NCI-H2081 (cell line): ENCODE measurements at regions not wholly inside any gene's neighbourhood (a gene's known extent, or its start where the extent isn't known, plus 50 kb on each side); places are given as distances from the start of the nearest gene placed in this dataset.
A peak's percentile ranks its signal among the peaks of the same experiment; 100 is the strongest.

Experiments used
- DNase-seq, 2 experiments: peaks; one replicate each; lab custom pipeline; 2025; lab: John Stamatoyannopoulos, UW

DNA sequence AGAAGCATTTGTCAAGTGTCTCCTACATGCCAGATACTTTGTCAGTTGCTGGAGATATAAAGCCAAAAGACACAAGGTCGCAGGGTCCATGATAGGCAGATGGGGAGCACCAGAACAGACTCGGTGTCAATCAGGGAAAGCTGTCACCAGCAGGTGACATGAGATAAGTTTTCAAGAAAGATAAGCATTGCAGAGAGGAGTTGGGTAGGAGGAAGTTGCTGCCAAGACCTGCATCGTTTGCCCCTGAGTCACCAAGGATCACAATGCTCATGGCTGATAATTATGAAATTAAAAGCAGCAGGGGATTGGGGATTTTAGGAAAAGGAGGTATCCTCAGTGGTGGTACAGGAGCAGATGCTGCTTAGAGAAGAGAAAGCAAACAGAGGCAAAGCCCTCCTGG, 551.1 kb upstream of the CDH11 start:
- no peak for DNase-seq

DNA sequence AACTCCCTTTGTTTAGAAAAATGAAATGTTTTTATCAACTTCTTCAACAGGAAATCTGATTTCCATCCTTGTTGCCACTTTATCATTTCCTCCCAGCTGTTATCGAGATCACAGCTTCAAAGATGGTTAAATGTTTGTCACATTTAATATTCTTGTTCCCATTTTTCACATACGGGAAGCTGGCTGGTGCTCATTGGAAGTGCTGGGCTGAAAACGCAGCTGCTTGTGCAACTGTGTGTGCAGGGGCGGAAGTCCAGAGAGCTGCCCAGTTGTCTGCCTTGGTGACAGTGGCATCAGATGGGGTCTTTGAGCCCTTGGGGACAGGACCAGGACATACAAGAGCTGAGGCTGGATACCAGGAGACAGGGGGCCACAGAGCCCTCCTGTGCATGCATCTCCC, 549.2 kb upstream of the CDH11 start:
- DNase-seq, result no peak

DNA sequence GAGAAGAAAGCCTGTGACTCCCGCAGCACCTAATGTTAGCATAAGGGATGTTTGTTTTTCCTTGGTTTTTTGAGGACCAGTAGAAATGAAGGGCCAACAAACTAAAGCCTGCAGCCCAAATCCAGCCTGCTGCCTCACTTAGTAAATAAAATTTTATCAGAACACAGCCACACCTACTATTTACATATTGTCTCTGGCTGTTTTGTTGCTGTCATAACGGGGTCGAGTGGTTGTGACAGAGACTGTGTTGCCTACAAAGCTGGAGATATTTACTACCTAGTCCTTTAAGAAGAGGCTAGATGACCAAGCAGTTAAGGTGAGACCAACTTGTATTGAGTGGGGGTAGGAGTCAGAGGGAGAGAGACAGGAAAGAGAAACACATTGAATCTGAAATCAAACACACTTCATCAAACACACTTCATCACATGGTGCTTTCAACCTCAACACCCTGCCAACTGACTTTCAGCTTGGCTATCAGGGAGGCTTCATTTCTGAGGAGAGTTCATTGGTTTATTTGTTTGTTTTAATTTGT, 546.3 kb upstream of the CDH11 start:
- no peak for DNase-seq

DNA sequence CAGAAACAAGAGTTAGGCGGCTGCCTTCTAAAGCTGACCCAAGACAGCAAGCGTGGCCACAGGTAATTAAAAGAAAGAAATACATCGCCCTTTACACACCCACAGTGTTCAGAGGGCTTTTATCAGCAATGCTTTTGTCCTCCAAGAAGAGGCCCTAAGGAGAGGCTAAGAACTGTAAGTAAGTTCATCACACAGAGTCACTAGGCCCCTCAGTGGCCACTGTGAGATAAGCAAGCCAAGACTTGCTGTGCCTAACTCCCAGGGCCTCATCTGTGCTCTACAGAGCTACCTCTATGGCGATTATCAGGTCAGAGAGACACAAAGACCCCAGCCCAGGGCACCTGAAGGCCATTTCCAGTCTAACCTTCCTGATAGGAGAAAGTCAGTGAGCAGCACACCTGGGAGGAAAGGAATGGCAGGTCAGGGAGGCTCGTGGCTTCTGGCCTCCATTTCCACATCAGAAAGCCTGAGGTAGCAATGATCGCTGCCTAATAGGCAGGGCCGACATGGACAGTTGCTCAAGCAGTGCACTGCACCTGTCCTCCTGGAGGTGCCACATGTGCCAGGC, 545.2 kb upstream of the CDH11 start:
- DNase-seq, result no peak

DNA sequence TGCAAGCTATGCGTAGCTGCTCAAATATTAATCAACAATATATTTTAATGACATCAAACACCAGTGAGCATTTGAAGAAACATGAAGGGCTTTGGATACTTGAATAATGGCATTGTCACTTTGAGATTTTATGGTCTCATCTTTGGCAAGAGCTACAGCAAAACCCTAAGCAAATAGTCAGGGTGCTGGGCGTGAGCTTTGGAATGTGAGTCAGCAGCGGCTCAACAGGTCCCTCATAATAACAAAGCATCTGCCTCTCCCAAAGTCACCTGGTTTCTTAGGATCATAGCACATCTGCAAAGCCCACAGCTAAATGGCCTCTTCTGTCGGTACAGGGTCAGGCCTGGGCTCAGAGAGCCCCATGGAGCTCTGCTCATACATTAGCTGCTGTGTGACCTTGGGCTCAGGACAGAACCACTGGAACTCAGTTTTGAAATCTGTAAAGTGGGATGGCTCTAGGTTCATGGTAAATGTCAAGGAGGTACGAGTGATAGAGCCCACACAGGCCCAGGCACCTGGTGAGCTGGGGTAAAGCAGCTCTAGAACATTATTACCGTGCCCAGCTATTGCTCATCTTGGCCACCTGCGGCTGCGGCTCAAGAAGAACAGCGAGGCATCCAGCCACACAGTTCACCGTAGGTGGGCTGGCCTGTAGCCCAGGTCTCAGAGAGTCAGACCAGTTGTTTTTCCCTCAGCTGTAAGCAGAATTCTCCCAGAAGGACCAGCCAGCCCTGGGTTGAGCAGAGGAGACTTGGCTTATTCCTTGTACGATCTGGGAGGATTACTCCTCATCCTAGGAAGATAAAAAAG, 544.5 kb upstream of the CDH11 start:
- DNase-seq, result no peak

DNA sequence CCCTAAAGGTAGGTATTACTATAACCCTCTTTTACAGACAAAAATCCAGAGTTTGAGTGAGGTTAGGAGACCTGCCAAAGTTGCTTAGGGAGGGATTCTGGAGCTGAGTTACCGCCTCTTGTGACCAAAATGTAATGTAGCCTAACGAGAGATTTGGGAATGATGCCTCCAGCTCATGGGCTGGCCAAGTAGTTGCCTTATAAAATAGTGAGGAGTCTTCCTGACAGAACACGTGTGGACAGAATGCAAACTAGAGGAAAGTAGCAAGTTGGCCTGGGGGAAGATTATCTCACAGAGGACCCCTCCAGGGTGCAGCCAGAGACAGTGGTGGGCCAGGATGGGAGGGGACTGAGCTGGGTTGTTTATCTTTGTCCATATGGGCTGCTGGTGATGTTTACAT, 543.7 kb upstream of the CDH11 start:
- DNase-seq, result no peak

DNA sequence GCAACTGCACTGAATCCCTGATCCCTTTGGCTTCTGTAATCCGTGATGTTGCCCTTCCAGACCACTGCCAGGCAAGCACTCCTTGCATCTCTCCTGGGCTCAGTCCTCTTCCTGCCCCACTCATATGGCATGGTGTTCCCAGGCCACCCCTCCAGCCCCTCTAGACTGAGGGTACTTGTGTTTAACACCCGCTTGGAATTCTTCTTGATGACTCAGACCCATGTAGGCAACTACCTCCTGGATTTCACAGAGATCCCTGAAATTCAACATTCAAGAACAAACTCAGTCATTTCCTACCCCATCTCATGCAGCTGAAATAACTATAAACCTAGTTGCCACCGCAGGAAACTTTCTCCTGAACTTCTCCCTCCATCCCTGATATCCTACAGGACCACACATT, 541.9 kb upstream of the CDH11 start:
- no peak for DNase-seq

DNA sequence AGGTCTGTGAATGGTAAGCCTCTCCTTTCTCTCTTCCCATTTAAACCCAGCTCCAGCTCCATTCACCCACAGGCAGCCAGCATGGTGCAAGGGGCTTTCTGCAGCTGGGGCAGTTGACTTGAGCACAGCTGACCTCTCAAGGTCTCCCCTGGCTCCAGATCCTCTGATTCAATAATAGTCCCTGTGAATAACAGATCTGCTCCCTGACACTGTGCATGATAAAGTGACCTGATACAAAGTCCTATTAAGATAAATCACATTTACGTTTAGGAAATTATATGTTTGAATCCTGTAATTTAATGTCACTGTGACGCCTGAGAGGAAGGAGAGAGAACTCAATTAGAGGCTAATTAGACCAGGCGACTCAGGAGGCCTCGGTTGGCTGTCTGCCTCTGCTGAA, 540.4 kb upstream of the CDH11 start:
- peak in 1 of 2 experiments; percentile 1 for DNase-seq

DNA sequence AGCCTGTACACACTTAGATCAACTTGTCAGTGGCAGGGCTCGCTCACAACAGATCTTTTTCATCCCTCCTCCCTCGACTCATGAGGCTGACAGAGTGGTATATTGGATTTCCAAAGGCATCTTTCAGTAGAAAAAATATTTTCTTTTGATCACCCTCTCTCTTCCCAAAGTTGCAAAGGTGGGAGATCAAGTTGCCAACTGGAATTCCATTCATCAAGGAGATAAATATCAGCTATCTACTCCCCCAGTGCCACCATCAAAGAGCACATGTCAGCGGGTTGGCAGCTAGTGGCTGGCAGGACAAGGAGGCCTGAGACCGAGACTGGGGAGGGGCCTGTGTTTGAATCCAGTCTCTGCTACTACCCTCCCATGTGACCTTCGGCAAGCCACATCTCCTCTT, 539.7 kb upstream of the CDH11 start:
- no peak for DNase-seq

DNA sequence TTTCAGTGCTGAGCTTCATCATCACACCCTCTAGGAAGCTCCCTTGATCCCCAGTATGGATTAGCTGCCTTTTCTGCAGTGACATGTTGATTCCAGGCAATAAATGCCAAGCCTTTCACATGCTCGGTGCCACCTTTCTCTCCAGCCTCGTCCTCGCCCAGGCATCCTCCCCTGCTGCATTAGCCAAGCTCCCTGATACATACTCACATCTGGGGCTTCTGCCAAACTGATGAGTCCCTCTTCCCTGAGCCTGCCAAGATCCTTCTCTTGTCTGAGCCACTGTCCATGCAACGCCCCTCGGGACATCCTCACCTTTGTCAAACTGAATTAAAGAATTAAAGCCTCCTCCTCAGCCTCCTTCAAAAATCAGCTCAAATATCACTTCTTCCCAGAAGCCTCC, 538.5 kb upstream of the CDH11 start:
- DNase-seq, result no peak

DNA sequence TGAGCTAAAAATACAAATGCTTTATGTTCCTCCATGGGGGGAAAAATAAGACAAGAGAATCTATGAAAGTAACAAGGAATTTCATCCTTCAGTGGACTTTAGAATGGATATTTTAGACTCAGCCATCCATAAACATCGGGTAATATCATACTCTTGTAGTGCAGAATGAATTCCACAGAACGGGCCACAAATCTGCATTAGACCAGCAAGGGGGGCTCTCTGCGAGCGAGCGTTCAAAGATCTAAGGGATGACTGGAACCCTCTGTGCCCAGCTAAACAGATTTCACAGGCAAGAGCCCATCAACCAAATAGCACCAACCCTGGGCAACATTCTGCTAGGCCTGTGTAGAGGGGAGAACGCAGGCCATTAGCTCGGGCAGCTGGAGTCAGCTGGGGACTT, 537.9 kb upstream of the CDH11 start:
- DNase-seq, result no peak

DNA sequence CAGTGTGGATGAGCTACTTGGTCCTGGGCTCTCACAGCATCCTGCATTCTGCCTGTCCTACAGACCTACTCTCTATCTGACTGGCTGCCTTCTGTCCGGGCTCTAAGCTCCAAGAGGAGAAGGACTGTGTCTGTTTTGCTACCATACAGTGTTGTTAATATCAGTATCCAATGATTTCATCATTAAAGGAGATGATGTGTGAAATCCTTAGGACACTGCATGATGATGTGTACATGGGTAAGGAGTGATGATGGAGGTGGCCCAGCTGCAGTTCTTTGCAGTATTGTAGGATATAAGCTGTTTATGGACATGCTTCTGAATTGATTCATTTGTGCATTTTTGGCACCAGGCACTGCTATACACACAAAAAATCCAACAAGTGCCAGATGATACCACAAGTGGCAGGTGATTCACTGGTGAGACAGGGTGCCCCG, 536.9 kb upstream of the CDH11 start:
- no peak for DNase-seq

DNA sequence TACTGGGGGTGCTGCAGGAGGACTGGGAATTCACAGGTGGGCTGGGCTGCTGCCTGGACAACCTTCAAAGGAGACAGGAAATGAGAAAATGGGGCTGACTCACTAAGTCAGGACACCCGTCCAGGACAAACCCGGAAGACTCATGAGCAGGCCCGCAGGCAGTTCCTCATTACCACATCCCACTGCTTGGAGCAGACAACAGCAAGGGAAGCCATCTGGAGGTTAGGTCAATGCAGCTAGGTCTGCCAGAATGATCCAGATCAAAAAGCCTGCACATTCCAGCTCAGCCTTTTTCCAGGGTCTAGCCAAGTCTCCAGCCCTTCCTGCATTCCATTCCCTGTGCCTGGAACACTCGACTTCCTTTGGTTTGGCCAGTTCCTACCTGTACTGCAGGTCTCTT, 536.5 kb upstream of the CDH11 start:
- DNase-seq, result no peak

DNA sequence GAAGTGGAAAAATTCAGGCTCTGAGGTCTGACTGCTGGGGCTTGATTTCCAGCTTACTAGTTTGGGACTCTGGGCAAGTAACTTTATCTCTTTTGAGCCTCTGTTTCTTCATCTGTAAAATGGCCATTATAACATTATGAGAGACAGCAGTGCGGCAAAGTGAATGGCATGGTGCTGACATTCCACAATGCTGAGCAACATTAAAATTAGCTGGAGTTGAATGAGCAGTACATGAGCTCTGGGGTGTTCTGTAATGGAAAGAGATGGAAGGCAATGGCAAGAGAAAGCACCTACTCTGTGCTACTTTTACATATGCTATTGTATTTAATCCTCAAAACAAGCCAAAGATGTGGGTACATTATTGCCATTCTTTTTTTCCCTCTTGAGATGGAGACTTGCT, 535.7 kb upstream of the CDH11 start:
- no peak for DNase-seq

DNA sequence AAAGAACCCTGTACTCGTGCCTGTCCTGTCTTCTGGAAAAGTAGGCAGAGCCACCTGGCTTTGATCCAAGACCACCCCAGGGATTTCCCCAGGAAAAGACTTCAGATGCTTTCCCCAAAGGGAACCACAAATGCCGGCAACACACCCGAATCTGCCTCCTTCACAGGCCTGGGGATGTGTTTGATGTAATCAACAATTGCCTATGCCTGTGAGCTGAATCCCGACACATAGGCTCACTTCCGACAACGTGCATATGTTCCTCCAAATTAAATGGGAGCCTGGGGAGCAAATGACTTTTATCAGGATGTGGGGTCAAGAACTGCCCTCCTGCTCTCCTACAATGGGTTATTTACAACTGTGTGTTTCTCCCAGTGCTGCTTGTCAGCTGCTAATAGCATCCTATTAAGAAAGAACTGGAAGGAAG, 535.2 kb upstream of the CDH11 start:
- no peak for DNase-seq

DNA sequence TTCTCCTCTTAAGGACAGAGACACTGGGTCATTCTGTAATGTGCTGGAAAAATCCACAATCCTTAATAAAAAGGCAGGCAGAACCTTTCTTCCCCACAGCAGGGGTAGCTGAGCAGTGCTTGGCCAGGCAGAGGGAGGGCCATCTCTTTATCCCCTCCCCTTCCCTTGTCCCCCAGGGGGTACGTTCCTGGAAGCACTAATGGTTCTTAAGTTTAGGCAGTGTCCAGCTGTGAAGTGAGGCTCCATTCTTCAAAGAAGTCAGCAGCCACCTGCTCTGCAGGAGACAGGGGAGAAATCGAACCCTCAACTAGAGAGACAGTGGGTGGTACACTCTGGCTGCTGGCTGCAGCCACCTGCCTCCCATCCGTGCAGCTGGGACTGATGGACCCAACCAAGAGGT, 533.9 kb upstream of the CDH11 start:
- no peak for DNase-seq

DNA sequence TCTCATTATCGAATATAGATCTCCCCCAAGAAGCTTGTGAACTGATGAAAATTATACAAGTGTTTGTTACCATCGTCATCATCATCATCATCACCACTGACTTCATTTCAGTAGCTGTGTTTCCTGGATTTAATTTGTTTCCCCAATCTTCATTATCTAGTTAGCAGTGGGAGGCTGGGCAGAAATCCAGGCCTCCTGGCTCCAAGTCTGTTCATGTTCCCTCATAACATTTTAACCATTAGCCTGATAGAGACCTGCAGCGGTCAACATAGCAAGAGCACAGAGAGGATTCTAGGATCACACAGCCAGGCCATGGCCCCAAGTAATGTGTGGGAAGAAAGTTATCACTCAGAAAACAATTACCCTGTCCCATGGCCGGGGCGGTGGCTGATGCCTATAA, 526.2 kb upstream of the CDH11 start:
- DNase-seq, result no peak

DNA sequence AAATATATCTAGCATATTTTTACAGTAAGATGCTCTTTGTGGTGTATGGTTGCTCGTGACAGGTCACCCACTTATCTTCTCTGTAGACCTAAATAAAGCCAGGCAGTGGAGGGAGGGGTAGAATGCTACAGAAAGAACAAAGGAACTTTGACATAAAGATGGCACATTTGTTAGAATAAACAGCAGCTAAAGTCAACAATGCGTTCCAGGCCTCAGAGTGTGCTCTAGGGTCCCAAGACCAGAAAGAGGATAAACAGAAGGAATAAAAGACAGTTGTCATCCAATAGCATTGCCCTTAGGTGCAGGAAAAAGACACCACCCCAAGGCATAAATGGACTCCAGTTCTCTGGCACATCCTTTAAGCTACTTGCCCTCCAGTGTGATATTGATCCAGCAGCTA, 523.0 kb upstream of the CDH11 start:
- DNase-seq, result no peak

DNA sequence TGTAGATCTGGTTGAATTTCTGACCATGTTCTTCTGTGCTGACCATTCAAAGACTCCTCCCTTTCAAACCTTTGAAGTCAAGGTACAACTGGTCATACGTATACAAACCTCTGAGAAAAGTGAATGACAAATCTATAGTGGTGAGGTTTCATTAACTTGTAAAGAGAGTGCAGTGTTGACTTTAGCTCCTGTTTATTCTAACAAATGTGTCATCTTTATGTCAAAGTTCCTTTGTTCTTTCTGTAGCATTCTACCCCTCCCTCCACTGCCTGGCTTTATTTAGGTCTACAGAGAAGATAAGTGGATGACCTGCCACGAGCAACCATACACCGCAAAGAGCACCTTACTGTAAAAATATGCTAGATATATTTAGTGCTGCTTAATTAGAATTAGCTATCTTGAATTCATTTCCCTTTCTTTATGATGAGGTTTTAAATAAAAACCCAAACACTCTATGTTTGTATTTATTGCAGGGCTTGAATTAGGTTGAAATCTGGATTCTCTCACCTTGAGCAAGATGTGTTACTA, 520.0 kb upstream of the CDH11 start:
- no peak for DNase-seq

DNA sequence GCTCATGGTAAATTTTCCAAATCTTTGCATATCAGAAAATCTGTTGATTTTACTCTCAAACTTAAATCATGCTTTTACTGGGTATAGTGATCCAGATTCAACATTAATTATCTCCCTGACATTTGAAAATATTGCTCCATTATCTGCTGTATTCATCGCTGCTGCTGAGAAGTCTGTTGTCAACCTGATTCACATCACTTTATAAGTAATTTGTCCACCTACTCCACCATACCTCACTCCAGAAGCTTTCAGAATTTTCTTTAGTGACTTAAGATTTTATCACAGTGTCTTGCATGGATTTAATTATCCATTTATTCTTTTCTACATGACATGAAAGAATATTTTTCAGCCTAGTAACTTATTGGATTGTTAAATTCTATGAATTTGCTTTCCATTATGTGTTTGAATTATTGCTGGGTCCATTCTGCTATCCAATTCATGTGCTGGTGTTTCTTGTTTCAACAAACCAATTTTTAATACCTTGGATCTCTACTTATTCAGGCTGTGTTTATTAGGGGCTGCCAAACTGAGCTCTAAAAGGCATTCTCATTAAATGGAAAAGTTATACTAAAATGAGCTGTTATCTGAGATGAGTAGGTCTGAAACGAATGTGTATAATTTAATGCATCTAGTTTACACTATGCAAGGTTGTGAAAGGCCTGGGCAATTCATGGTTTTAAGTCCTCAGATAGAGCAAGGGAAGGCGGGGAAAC, 519.3 kb upstream of the CDH11 start:
- DNase-seq, result no peak

DNA sequence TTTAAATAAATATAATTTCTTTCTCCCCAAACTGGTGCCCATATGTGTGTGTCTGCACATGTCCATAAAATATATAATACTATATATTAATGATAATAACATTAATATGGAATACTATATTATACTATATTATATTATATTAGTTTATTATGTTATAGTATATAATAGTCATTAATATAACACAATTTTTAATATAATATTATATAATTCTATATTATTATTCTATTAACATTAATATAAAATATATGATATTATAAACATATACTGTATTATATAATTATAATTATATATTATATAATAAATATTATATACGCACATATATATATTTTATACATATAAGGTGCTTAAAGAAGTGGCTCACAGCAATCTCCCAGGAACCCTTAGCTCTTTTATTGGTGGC, 513.0 kb upstream of the CDH11 start:
- DNase-seq, result no peak

DNA sequence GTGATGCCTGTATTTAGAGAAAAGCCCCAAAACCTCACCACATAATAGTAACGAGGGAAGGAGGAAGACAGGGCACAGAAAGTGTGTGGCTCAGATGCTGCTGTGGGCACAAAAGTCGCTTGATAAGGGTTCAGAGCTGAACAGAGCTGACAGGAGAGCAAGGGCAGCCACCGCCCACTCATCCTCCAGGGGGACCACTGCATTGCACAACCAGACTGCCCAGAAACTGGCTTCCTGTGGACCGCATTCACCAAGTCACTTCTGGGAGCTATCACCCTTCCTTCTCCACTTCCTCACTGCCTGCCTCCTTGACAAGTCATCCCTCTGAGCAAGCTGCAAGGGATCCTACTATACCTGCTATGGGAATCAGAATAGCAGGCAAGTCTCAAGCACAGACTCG, 512.4 kb upstream of the CDH11 start:
- DNase-seq, result no peak

DNA sequence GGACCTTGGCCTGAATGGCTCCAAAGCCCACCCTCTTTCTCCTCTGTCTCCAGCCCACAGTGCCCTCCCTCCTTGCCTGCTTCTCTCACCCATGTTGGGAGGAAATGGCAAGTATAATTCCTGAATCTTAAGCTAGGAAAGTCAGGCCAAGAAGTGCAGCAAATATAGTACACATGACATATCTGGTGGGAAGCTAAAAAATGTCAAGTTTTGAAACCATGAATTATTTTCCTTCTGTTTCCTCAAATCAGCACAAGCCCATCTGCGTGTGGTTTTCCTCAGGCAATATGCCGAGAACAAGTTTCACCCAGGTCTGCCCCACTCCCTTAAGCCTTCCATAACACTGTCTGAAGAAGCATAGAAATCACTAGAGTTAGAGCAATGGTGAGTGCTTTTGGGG, 502.8 kb upstream of the CDH11 start:
- DNase-seq, result no peak
